ENCODE measurements at regions not wholly inside any gene's neighbourhood (a gene's known extent, or its start where the extent isn't known, plus 50 kb on each side); places are given as distances from the start of the nearest gene placed in this dataset.
"Not testable (repeated sequence)": the region's sequence is repeated elsewhere in the genome, so short reads cannot be mapped to it uniquely, and the experiment has no call there.

- CTCF ChIA-PET, result no interaction called here
- POLR2A ChIA-PET, result no interaction called here
These were observed 2455.2 kb downstream of the PCDH9 start for GRCh38 chr13:64774915-64775314.

- ChIA-PET POLR2A (no interaction called here), CTCF (no interaction called here)
These were observed 2459.4 kb downstream of the PCDH9 start for GRCh38 chr13:64770743-64771142.

- ChIA-PET CTCF (no interaction called here), POLR2A (no interaction called here)
These were observed 2463.1 kb downstream of the PCDH9 start for GRCh38 chr13:64767054-64767453.

GRCh38 chr13:64765636-64766035 lies 2464.5 kb downstream of the PCDH9 start:
- CTCF ChIA-PET, result no interaction called here
- POLR2A ChIA-PET, result no interaction called here

GRCh38 chr13:64758521-64759244 lies 2471.5 kb downstream of the PCDH9 start:
- CTCF ChIA-PET, result no interaction called here
- POLR2A ChIA-PET, result no interaction called here

- POLR2A ChIA-PET, result no interaction called here
- CTCF ChIA-PET, result no interaction called here
These were observed 2473.5 kb downstream of the PCDH9 start for GRCh38 chr13:64756621-64757020.

GRCh38 chr13:64755961-64756360 lies 2474.2 kb downstream of the PCDH9 start:
- ChIA-PET POLR2A (no interaction called here), CTCF (no interaction called here)

- CTCF ChIA-PET, result no interaction called here
- POLR2A ChIA-PET, result no interaction called here
These were observed 2476.7 kb downstream of the PCDH9 start for GRCh38 chr13:64753233-64754000.

- POLR2A ChIA-PET, result no interaction called here
- CTCF ChIA-PET, result no interaction called here
These were observed 2480.8 kb downstream of the PCDH9 start for GRCh38 chr13:64749301-64749700.

- POLR2A ChIA-PET, result no interaction called here
These were observed 2483.3 kb downstream of the PCDH9 start for GRCh38 chr13:64746845-64747244.

GRCh38 chr13:64740493-64740892 lies 2489.6 kb downstream of the PCDH9 start:
- ChIA-PET CTCF (no interaction called here), POLR2A (no interaction called here)

More at GRCh38 chr13:64746845-64747244, 2483.3 kb downstream of the PCDH9 start:
- CTCF ChIA-PET, result no interaction called here

GRCh38 chr13:64725492-64725891 lies 2504.6 kb downstream of the PCDH9 start:
- ChIA-PET CTCF (no interaction called here), POLR2A (no interaction called here)

- CTCF ChIA-PET, result no interaction called here
- POLR2A ChIA-PET, result no interaction called here
These were observed 2506.4 kb downstream of the PCDH9 start for GRCh38 chr13:64723724-64724123.

- POLR2A ChIA-PET, result no interaction called here
- CTCF ChIA-PET, result no interaction called here
These were observed 2512.0 kb downstream of the PCDH9 start for GRCh38 chr13:64718116-64718515.

- POLR2A ChIA-PET, result no interaction called here
These were observed 2513.2 kb downstream of the PCDH9 start for GRCh38 chr13:64716936-64717335.

GRCh38 chr13:64709079-64709478 lies 2521.1 kb downstream of the PCDH9 start:
- ChIA-PET POLR2A (no interaction called here), CTCF (no interaction called here)

More at GRCh38 chr13:64716936-64717335, 2513.2 kb downstream of the PCDH9 start:
- CTCF ChIA-PET, result no interaction called here

GRCh38 chr13:64704121-64704649 lies 2526.0 kb downstream of the PCDH9 start:
- ChIA-PET CTCF (no interaction called here), POLR2A (no interaction called here)

GRCh38 chr13:64697226-64697625 lies 2532.9 kb downstream of the PCDH9 start:
- POLR2A ChIA-PET, result no interaction called here
- CTCF ChIA-PET, result no interaction called here

- ChIA-PET POLR2A (no interaction called here), CTCF (no interaction called here)
These were observed 2541.1 kb downstream of the PCDH9 start for GRCh38 chr13:64688893-64689677.

- CTCF ChIA-PET, POLR2A ChIA-PET: not testable (repeated sequence)
These were observed 2543.6 kb downstream of the PCDH9 start for GRCh38 chr13:64686536-64686935.

Data from activated CD8-positive, alpha-beta memory T cell treated with anti-CD3 and anti-CD28 coated beads for 36 hours (primary cell).